GM19397 (cell line): ENCODE measurements at regions not wholly inside any gene's neighbourhood (a gene's known extent, or its start where the extent isn't known, plus 50 kb on each side); places are given as distances from the start of the nearest gene placed in this dataset.
"Not testable (repeated sequence)": the region's sequence is repeated elsewhere in the genome, so short reads cannot be mapped to it uniquely, and the experiment has no call there.

Experiments
- ATAC-seq: cut with Tn5 transposase; IDR thresholded peaks from one replicate; pipeline ENCODE4 v1.9.1; 2021; ENCODE audit warnings: mild to moderate bottlenecking, moderate library complexity; ENCODE audit not compliant: unreplicated experiment

DNA sequence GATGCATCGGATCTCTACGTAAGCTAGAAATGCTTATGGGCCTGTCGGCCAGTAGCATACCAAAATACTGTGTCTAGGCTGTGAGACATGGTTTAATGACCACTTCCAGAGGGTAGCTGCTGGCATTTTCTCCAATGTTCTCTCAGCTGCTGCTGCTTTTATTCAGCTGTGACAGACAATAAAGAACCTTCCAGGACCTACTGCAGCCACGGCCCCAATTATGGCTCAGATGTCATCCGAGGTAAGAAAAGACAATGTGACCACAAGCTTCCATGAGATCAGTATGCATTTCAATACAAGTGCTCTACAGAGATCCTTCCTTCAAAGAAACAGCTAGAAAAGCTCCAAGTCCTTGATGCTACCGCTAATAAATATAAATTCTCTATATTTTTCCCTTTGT is 256.2 kb downstream of the SDHAF3 start:
- no peak for ATAC-seq

DNA sequence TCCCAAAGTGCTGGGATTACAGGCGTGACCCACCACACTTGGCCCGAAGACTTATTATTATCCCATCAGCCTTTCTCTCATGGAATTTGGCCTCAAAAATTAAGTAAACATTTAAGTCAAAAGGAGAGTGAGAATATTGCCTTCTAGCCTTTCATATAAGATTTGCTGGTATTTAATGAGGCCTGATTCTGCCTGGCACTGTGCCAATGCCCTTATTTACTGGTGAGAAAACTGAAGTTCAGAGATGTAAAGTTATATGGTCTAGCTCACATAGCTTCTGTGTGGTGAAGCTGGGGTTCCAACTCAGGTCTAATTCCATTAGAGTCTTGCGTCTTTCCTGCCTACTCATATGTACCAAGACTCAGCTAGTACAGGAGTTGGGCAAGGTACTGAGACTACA is 260.2 kb downstream of the SDHAF3 start:
- ATAC-seq: no peak

DNA sequence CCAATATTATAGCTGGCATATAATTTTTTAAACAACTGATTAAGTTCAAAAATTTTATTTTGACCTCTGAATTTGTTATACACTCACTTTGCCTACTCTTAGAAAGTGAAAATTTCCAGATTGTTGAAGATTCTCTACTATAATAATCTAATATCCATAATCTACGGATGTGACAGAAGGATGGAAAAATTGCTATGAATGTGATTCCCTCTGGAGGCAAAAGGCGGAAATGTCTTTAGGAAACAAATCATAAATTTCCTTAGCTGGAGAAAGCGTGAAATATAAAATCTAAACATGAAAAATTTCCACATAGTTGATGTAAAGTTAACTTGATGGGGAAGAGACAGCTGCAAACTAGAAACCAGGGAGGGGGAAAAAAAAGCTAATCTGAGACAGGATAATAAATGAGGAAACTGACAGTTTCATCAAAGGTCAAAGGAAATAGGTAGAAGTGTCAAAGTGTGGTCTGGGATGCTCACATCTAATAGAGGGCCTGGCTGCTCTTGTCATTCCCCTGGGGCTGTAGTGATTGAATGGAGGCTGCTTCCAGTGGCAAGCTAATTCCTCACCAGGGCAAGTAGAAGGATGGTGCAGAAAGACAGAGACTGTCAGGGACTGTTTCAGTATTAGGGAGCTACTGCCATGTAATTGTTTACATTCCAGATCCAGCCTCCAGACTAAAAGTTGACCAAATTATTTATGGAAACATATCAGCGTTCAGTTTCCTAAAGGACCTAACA is 264.5 kb downstream of the SDHAF3 start:
- ATAC-seq: no peak

DNA sequence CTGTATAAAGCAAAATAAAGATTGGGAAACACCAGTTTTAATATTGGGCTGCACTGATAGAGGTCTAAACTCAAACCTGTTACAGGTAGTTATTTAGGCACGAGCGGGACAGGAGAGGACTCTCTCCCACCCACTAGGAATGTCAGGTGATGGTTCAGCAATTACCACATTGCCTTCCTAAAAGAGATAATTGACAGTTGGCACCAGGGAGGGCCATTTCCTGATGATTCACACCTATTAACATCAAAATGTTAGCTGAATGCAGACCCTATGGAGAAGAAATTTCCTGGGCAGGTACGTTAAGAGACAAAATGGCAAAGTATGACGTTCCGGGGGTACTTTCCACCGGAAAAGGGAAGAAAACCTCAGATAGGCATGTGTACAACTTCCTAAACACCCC is 272.6 kb downstream of the SDHAF3 start:
- no peak for ATAC-seq

DNA sequence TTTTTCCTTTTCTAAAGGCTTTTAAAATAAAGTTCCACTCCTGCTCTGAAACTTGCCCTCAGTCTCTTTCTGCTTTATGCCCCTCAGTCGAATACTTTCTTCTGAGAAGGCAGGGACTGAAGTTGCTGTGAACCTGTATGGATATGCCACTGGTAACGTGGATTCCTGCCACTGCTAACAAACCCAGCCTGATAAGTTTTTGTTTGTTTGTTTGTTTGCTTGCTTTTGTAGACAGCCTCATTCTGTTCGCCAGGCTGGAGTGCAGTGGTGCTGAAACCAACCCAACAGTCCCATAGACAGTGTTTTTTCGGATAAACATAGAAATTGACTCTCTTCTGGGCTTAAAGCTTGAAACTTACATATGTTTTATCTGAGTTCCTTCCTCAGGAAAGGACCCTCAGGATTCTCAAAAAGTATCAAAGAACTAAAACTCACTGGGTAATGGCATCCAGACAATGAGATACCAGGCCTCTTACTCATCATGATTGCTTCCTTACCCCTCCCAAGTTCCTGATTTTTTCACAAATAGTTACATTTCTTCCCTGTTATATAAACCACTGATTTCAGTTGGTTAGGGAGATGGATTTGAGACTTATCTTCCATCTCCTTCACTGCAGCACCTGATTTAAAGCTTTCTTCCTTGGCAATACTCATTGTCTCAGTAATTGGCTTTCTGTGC is 273.6 kb downstream of the SDHAF3 start:
- no peak for ATAC-seq

DNA sequence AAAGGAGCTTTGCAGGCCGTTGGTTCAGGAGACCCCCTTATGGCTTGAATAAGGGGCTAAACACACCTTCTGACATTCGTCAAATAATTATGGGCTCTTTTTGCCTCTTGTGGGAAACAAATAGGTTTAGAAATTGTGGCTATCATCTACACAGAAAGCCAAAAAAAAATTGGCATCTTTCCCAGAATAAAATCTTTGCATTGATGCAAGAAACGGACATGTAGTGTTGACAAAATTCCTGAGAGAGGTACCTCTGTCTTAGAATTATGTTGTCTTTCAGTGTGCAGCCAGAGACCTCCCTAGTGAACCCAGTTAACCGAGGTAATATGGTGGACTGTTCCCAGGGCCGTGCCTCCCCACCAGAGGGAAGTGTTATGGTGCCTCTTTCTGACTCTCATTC is 283.9 kb downstream of the SDHAF3 start:
- ATAC-seq: no peak

DNA sequence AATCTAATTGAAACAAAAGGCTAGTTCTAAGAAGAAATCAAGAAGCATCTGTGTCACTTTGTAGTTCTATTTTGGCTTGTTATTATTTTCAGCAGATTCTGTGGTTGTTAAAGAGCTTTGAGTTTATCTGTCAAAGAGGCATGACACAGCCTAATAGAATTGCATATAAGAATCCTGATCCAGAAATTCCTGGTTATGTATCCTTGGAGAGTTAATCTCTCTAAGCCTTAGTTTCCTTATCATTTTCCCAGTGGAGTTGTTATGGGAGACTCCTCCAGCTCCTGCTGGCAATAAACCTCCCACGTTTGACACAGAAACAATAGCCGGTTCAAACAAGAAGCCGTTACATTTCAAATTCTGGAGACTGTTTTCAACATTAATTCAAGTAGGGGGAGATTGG is 288.3 kb downstream of the SDHAF3 start:
- no peak for ATAC-seq

DNA sequence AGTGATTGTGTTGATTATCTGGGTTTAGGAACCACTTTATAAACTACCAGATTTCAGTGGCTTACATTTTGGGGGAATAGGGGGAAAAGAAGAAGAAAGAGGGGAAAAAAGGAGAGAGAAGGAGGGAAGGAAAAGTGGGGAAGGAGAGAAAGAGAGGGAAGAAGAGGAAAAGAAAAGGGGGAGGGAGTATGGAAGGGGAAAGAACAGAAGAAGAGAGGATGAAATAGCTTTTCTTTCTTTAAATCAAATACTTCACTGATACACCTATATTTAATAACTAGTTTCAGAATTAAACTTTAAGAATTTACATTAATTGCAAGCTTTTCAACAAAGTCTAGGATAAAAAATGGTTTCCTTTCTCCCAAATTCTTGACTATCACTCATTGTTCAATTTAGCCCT is 289.6 kb downstream of the SDHAF3 start:
- ATAC-seq: no peak

DNA sequence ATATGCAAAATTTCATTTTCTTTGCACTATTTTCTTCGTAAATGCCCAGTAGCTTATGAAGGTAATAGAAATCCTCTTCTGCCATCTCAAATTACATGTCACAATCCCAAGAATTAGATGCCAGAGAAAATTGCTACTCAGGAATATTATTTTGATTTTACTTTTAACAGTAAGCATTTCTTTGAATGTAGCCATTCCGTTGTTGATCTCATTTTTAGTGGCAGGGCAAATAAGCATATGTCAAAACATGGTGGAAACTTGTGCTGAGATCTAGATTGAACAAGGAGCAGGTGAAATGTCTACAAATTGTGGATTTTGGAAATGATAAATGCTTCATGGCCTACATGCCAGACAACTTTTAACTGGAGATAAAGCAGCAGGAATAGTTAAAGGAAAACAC is 291.8 kb downstream of the SDHAF3 start:
- no peak for ATAC-seq

DNA sequence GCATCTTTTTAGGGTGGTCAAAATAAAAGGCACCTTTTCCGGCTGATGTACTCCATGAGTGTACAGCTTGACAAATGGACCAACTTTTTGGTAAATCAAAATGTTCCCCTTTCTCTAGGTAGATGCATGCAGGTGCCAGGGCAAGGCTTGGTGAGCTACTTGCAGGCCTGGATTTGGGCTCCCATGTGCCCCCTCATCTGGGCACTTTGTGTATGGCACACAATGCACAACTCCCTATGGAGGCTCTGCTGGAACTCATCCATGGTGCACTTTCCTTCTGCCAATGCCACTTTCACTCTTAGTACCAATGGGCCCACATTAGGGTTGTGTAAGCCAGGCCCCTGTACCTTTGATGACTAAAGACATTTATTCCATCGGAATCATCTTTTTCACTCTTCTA is 300.8 kb downstream of the SDHAF3 start:
- ATAC-seq: no peak

DNA sequence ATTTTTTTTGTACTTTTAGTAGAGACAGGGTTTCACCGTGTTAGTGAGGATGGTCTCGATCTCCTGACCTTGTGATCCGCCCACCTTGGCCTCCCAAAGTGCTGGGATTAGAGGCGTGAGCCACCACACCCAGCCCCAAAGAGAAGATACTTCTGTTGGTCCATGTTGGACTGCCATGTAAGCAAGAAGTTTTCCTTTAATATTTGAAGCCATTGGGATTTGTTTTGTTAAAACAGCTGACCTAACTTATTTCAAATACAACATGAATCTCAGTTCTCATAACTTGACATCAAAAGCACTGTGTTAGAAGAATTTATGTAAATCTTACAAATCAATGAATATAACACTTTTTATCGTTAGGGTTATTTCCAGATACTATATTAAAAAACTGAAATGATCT is 302.4 kb downstream of the SDHAF3 start:
- no peak for ATAC-seq

DNA sequence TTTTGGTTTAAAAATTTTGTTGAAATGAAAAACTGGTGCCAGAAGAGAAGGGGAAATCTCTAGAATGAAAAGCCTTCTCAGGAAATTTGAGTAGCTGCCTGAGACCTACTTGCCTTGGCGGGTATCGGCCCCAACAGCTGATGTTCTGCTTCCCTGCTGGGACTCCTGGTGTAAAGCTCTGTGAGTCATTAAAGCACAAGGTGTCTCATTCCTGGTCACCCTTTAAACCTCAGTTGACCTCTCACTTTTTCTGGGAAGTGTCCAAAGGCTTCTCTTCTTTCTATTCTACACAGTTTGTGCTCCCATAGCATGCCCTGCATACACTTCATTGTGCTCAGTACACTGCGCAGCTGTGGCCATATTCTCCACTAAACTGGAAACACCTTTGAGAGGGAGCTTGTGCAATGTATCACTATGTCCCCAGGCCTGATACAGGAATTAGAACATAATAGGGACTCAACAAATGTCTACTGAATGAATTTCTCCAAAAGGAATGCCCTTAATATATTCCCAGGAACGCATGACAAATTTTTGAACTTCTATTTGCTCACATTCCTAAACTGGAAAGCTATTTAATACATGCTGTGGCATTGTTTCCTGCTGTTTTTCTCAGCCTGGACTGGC is 303.9 kb downstream of the SDHAF3 start:
- no peak for ATAC-seq

DNA sequence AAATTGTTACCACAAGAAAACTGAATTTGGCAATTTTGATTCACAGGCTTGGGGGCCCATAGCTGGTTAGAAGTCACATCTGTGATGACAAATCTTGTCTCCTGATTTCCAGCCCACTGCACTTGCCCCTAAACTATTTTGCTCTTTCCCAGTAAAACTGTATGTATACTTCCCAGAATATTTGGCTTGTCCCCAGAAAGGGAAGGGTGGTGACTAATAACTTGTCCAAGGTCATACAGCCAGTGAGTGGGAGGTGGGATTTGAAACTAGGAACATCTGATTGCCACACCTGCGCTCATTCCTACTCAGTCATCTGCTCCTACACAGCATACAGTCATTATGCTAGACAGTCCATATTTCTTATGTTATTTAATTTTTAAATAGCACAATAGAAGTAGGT is 304.5 kb downstream of the SDHAF3 start:
- no peak for ATAC-seq

DNA sequence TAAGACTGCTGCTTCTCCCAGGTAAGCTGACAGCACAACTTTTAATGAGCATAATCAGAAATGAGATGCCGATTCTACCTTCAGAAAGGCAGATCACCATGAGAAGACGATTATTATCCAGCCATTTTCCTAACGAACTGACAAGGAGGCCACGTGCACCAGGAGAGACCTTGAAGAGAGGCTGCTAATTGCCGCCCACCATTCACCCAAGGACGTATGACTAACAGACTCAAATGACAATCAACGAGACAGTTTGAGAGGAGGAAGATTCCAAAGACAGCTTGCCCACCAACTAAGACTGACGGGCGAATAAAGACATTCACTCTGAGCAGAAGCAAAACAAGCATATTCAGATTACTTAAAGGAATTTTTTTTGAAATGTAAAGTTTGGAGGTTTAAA is 301.9 kb upstream of the TAC1 start:
- no peak for ATAC-seq

DNA sequence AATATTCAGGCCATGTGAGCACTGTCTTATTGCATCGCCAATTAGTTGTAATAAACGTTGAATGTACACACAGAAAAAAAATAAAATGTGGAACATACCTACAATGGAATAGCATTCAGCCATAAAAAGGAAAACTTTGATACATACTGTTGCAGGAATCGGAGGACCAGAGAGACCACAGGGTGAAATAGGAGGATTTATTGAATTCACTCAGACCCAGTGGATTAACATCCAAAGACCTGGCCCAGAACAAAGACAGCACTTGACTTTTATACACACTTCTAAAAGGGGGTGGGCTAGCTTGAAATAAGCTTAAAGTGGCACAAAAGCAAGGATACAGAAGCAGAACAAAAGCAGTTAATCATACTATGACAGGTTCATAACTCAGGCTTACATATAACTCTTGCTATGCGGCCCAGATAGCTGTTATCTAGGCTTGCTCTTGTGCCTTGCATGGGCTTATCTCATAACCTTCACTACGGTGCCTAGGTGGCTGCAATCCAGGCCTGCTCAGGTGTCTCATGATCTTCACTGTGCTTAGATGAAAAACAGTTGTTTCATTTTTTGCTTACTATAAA is 292.2 kb upstream of the TAC1 start:
- ATAC-seq: no peak

DNA sequence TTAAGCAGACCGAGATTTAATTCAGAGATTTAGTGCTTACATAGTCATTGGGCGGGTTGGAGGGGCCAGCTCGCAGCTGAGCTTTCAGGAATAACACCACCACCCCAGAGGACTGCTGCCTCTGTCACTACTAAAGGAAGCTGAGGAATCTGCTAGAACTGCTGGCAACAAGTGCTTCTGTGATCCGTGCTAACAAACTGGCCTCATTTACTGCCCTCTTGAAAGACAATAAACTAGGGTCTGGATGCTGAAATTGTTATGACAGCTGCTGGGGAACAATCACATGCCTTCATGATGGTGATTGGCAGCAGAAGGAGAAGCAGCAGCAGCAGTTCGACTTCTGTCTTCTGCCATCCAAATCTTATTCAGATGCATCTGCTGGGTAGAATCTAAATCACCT is 285.5 kb upstream of the TAC1 start:
- no peak for ATAC-seq

DNA sequence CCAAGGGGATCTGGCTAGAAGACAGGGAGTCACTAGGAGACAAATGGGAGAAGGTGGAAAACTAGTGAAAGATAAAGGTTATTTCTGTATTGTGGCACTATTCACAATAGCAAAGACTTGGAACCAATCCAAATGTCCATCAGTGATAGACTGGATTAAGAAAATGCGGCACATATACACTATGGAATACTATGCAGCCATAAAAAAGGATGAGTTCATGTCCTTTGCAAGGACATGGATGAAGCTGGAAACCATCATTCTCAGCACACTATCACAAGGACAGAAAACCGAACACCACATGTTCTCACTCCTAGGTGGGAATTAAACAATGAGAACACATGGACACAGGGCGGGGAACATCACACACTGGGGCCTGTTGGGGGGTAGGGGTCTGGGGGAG is 282.4 kb upstream of the TAC1 start:
- not testable (repeated sequence) for ATAC-seq

DNA sequence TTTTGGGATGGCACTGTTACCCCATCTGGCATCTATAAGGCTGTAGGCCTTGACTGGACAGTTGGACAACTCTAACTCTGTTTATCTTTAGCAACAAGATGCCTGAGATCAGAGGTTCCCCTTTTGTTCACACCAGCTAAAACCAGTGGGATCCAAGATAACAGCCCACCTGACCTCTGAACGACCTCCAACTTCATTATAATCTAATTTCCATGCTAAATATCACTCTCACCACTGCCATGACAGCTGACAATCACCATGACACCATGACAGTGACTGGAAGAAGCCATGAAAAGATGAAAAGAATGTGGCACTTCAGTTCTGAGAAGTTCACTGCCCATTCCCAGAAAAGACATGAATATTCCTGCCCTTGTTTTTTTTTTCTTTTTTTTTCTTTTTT is 281.4 kb upstream of the TAC1 start:
- no peak for ATAC-seq

DNA sequence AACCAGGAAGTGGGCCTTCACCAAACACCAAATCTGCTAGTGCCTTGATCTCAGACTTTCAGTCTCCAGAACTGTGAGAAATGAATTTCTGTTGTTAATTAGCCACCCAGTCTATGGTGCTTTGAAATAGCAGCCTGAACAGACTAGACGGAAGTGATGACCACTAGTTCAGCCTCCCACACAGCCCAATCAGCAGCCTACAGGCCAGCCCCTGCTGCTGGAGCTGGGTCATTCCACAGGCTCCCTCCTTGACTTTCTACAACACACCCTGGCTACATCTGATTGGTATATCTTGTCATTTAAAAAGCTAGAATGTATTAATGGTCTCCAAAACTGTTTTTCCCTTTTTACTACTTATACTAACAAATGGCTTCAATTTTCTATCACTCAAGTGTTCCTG is 277.2 kb upstream of the TAC1 start:
- no peak for ATAC-seq

DNA sequence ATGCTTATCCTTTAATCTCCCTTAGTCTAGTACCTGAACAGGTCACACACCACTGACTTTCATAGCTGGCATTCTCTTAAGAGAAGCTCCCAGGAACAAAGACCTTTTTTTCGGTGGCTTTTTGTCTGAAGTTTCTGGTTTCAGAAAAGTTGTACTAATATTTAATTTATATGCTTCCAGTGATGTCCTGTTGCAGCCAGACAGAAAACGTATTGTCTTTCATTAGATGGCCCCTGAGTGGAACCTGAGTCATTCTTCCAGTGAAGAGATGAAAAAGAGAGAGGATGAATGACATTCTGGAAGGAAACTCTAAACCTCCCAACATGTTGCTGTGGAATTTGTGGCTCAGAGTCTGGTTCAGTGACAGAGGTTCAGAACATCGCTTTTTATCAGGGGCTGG is 274.8 kb upstream of the TAC1 start:
- no peak for ATAC-seq

DNA sequence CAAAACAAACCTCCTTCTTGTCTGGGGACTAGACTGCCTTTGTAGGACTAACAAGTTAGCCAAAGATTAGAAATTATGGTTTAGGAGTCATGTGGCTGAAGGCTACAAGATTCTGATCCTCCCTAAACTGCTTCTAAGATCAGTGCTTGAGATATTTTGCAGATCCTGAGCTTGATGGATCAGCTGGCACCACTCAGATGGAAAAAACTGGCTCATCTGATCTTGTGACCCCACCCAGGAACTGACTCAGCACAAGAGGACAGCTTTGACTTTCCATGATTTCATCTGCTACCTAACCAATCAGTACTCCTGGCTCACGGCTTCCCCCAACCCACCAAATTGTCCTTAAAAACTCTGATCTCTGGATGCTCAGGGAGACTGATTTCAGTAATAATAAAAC is 271.5 kb upstream of the TAC1 start:
- ATAC-seq: no peak

DNA sequence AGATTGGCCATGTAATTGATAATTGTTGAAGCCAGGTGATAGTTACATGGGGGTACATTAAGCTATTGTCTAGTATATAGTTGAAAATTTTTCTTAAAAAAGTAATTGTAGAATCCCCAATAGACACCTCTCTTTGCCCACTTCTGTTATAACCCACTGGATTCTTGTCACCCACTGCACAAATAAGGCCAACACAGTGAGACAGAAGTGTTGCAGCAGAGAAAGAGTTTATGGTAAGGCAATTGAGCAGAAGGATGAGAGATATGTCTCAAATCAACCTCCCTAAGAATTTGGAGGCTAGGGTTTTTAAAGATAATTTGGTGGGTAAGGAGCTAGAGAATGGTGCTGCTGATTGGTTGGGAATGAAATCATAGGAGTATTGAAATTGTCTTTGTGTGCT is 270.3 kb upstream of the TAC1 start:
- no peak for ATAC-seq
